ENCODE measurements at regions not wholly inside any gene's neighbourhood (a gene's known extent, or its start where the extent isn't known, plus 50 kb on each side); places are given as distances from the start of the nearest gene placed in this dataset.

DNA sequence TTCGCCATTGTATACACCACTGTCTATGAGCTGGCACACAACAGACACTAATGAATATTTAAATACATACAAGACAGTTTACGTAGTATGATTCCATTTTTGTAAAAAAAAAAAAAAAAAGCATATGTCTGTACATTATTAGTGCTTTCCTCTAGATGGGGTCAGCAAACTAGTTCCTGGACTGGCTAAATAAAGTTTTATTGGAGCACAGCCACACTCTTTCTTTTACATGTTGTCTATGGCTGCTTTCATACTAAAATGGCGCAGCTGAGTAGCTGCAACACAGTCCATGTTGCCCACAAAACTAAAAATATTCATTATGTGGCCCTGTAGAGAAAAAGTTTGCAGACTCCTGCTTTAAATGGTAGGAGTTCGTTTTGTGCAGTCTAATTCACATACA lies 70.7 kb upstream of the FRMD4B start:
- no peak overlapping the region for H2AFZ ChIP-seq (ENCODE audit: low read depth, low read length)
- H4K20me1 ChIP-seq (replicated peaks; ENCODE audit: control insufficient read depth, insufficient read depth, low read length): no peaks in the 10 kb centered on the region
- ChIA-PET POLR2A (no interaction called here), CTCF (ENCODE audit: low intra/inter-chr PET ratio) (no interaction called here)
- no peaks in the 10 kb centered on the region for H3K9me3 ChIP-seq (replicated peaks; ENCODE audit: control insufficient read depth, insufficient read depth, low read depth, low read length)
- no peak for DNase-seq (ENCODE audit: extremely low read depth in 1 of 4, low spot score in 3 of 4)
- in situ Hi-C loops (cut with MboI) (no loop called here), intact Hi-C loops (cut with micrococcal nuclease) (no loop called here)
- no peak overlapping the region for H3K4me2 ChIP-seq (ENCODE audit: insufficient read depth, low read length)
- no peaks in the 10 kb centered on the region for H3K27me3 ChIP-seq (ENCODE audit: control insufficient read depth in 2 of 2, insufficient read depth in 2 of 2, low read length in 2 of 2)
- no peaks in the 10 kb centered on the region for H3K4me1 ChIP-seq (replicated peaks in 1 of 2; ENCODE audit: control insufficient read depth in 2 of 2, insufficient read depth in 2 of 2, low read length in 2 of 2)
- ATAC-seq: no peak
- FAIRE-seq: no peak
- TF ChIP-seq STAT5A (IDR thresholded peaks at IDR 0.05; ENCODE audit: borderline replicate concordance, low read length): no peak
- TF ChIP-seq, protein P1, sequence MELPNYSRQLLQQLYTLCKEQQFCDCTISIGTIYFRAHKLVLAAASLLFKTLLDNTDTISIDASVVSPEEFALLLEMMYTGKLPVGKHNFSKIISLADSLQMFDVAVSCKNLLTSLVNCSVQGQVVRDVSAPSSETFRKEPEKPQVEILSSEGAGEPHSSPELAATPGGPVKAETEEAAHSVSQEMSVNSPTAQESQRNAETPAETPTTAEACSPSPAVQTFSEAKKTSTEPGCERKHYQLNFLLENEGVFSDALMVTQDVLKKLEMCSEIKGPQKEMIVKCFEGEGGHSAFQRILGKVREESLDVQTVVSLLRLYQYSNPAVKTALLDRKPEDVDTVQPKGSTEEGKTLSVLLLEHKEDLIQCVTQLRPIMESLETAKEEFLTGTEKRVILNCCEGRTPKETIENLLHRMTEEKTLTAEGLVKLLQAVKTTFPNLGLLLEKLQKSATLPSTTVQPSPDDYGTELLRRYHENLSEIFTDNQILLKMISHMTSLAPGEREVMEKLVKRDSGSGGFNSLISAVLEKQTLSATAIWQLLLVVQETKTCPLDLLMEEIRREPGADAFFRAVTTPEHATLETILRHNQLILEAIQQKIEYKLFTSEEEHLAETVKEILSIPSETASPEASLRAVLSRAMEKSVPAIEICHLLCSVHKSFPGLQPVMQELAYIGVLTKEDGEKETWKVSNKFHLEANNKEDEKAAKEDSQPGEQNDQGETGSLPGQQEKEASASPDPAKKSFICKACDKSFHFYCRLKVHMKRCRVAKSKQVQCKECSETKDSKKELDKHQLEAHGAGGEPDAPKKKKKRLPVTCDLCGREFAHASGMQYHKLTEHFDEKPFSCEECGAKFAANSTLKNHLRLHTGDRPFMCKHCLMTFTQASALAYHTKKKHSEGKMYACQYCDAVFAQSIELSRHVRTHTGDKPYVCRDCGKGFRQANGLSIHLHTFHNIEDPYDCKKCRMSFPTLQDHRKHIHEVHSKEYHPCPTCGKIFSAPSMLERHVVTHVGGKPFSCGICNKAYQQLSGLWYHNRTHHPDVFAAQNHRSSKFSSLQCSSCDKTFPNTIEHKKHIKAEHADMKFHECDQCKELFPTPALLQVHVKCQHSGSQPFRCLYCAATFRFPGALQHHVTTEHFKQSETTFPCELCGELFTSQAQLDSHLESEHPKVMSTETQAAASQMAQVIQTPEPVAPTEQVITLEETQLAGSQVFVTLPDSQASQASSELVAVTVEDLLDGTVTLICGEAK (IDR thresholded peaks at IDR 0.05): peak; percentile 88
- TF ChIP-seq, protein P1 (CRISPR knock-in tag; IDR thresholded peaks at IDR 0.05): no peak; the same call in 1 of the 2 replicates
- no peak overlapping the region for H3K27ac ChIP-seq (ENCODE audit: extremely low read depth, low read depth, low read length)
- no TSS peak for BruUV-seq (replicated peaks)
- WGBS (ENCODE audit: insufficient coverage, low coverage, missing lambda C conversion rate): 0% methylated on average over 4 of the region's 4 CpGs
- no peaks in the 10 kb centered on the region for H3K36me3 ChIP-seq (ENCODE audit: control insufficient read depth, insufficient read depth, low read length)
- H3K9me1 ChIP-seq (ENCODE audit: control insufficient read depth, insufficient read depth, low read length): no peaks in the 10 kb centered on the region
- no peaks in the 10 kb centered on the region for H3K79me2 ChIP-seq (ENCODE audit: control insufficient read depth, insufficient read depth, low read length)
- no peak overlapping the region for H3K9ac ChIP-seq (ENCODE audit: insufficient read depth in 1 of 2, low read depth in 2 of 2, low read length in 2 of 2)
- no peak overlapping the region for H3K4me3 ChIP-seq
